ENCODE measurements at regions not wholly inside any gene's neighbourhood (a gene's known extent, or its start where the extent isn't known, plus 50 kb on each side); places are given as distances from the start of the nearest gene placed in this dataset.

DNA sequence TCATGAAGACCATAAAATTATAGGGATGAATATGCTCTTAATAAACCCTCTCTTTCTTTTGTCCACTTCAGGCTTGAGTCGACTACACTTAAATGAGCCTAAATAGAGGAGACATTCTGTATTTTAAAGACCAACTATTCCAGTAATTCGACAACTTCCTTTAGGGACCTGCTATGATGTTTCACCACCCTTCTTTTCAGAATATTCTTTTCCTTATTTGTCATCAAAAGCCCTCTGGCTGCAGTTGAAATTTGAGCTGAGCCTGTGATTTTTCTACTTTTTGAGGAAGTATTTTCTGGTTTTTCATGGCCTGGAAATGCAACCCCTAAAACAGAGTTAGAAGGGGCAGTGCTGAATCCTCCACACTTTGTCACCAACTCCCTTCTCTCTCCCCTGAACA lies 287.0 kb downstream of the EPHA4 start:
- no peaks in the 10 kb centered on the region for H3K4me1 ChIP-seq (replicated peaks)
- intact Hi-C loops (cut with DNase I): no loop called here
- no peaks in the 10 kb centered on the region for H3K9me3 ChIP-seq
- H3K27me3 ChIP-seq (replicated peaks; ENCODE audit: insufficient read depth): no peaks in the 10 kb centered on the region
- TF ChIP-seq, protein P1, sequence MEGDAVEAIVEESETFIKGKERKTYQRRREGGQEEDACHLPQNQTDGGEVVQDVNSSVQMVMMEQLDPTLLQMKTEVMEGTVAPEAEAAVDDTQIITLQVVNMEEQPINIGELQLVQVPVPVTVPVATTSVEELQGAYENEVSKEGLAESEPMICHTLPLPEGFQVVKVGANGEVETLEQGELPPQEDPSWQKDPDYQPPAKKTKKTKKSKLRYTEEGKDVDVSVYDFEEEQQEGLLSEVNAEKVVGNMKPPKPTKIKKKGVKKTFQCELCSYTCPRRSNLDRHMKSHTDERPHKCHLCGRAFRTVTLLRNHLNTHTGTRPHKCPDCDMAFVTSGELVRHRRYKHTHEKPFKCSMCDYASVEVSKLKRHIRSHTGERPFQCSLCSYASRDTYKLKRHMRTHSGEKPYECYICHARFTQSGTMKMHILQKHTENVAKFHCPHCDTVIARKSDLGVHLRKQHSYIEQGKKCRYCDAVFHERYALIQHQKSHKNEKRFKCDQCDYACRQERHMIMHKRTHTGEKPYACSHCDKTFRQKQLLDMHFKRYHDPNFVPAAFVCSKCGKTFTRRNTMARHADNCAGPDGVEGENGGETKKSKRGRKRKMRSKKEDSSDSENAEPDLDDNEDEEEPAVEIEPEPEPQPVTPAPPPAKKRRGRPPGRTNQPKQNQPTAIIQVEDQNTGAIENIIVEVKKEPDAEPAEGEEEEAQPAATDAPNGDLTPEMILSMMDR (IDR thresholded peaks at IDR 0.05): no peak
- TF ChIP-seq POLR2AphosphoS5 (IDR thresholded peaks at IDR 0.05) (no peak), POLR2A (IDR thresholded peaks at IDR 0.05) (no peak)
- no peak for DNase-seq (ENCODE audit: low spot score)
- H3K36me3 ChIP-seq: no peaks in the 10 kb centered on the region
- no peak overlapping the region for H3K27ac ChIP-seq
- H3K4me3 ChIP-seq: no peak overlapping the region
- 48% methylated on average over 2 of the region's 2 CpGs for WGBS

DNA sequence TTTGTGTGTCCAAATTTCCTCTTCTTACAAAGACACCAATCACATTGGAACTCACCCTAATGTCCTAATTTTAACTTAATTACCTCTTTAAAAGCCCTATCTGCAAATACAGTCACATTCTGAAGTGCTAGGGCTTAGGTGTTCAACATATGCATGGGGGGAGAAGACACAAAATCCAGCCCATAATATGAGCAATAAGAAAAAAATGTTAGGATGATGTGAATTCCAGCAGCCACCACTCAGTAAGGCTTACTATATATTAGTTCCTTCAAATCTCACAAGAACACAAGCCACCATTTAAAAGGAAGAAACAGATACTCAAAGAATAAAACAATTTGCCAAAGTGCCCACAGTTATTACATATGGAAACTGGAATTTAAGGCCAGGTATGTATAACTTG lies 285.7 kb downstream of the EPHA4 start:
- Histone ChIP-seq H3K4me3 (no peak overlapping the region), H3K9me3 (no peaks in the 10 kb centered on the region), H3K4me1 (replicated peaks) (no peaks in the 10 kb centered on the region), H3K36me3 (no peaks in the 10 kb centered on the region), H3K27ac (no peak overlapping the region), H3K27me3 (replicated peaks; ENCODE audit: insufficient read depth) (no peaks in the 10 kb centered on the region)
- no peak for TF ChIP-seq POLR2AphosphoS5 (IDR thresholded peaks at IDR 0.05)
- TF ChIP-seq, protein P1 (IDR thresholded peaks at IDR 0.05): no peak
- TF ChIP-seq POLR2A (IDR thresholded peaks at IDR 0.05): no peak
- intact Hi-C loops (cut with DNase I): no loop called here
- DNase-seq (ENCODE audit: low spot score): no peak

DNA sequence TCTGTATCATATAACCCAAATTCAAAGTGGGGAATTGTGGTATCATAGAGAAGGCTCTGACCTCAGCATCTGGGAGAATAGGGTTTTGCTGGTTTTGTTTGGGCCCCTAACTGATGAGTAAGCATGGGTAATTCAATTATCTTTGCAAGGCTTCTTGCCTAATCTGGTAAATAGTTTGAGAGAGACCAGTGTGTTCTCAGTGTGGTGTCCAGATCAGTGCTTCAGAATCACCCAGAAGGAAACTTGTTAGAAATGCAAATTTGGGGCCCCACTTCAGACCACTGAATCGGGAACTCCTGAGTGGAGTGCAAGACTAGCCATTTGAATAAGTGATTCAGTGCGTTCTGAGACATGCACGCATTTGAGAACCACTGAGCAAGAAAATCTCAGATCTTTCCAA lies 282.7 kb downstream of the EPHA4 start:
- Histone ChIP-seq H3K4me1 (replicated peaks) (no peaks in the 10 kb centered on the region), H3K27ac (no peak overlapping the region), H3K9me3 (no peaks in the 10 kb centered on the region), H3K27me3 (replicated peaks; ENCODE audit: insufficient read depth) (no peaks in the 10 kb centered on the region), H3K4me3 (no peak overlapping the region), H3K36me3 (no peaks in the 10 kb centered on the region)
- WGBS: 85% methylated on average over 3 of the region's 3 CpGs
- no peak for TF ChIP-seq POLR2AphosphoS5 (IDR thresholded peaks at IDR 0.05)
- TF ChIP-seq, protein P1 (IDR thresholded peaks at IDR 0.05): no peak
- TF ChIP-seq POLR2A (IDR thresholded peaks at IDR 0.05): no peak
- DNase-seq (ENCODE audit: low spot score): no peak
- intact Hi-C loops (cut with DNase I): no loop called here

DNA sequence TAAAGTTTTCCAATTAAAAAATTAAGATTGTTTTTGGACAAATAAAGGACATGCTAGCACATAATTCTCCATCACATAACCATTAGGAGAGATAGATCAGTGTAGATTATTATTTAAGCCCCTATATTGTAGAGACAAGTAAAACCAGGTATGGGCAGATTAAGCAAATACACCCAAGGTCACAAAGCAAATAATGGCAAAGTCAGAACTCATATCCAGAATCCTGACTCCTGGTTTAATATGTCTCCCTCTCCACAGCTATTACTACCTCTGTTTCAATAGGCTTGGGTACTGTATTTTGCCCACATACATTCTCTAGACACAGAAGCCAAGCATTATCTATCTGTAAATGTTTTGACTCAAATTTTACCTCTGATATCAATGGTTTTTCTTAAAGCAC lies 282.3 kb downstream of the EPHA4 start:
- TF ChIP-seq POLR2AphosphoS5 (IDR thresholded peaks at IDR 0.05) (no peak), POLR2A (IDR thresholded peaks at IDR 0.05) (no peak)
- TF ChIP-seq, protein P1 (IDR thresholded peaks at IDR 0.05): no peak
- H3K27me3 ChIP-seq (replicated peaks; ENCODE audit: insufficient read depth): no peaks in the 10 kb centered on the region
- DNase-seq (ENCODE audit: low spot score): no peak
- H3K27ac ChIP-seq: no peak overlapping the region
- H3K36me3 ChIP-seq: no peaks in the 10 kb centered on the region
- H3K4me3 ChIP-seq: no peak overlapping the region
- no peaks in the 10 kb centered on the region for H3K9me3 ChIP-seq
- no peaks in the 10 kb centered on the region for H3K4me1 ChIP-seq (replicated peaks)
- intact Hi-C loops (cut with DNase I): no loop called here

DNA sequence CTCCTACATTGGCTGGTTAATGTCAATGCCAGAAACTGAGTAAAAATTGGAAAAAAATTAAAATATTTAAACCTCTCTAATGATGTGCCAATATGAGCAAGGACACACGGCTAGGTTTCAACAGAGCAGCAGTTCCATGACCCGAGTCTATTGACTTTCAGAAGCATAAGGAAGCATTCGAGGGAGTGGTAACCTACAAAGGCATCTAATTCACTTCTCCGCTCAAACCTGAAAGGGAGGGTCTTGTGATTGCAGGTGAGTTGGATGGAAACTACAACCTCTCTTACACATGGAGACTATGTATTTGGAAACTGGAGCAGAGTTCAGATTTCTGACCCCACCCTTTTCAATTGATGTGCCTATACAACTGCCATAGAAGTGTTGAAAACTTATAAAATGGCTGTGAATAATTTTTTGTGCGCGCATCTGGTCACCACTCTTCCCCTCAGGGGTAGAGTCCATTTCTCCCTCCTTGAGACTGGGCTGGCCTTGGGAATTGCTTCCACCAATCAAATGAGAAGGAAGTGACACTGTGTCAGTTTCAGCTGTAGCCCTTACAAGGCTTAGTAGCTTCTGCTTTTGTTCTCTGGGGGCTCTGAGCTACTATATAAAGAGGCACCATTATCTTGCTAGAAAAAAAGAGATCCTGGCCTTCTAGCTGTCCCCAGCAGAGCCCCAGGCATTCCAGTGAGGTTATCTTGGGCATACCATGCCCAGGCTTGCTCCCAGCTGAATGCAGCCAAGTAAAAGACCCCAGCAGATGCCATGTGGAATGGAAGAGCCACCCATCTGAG lies 278.0 kb downstream of the EPHA4 start:
- no peaks in the 10 kb centered on the region for H3K4me1 ChIP-seq (replicated peaks)
- DNase-seq (ENCODE audit: low spot score): no peak

More for the DNA sequence above, 278.0 kb downstream of the EPHA4 start:
- Histone ChIP-seq H3K36me3 (no peaks in the 10 kb centered on the region), H3K27ac (no peak overlapping the region), H3K4me3 (no peak overlapping the region), H3K9me3 (no peaks in the 10 kb centered on the region), H3K27me3 (replicated peaks; ENCODE audit: insufficient read depth) (no peaks in the 10 kb centered on the region)
- intact Hi-C loops (cut with DNase I): no loop called here
- WGBS: 90% methylated on average over 6 of the region's 6 CpGs
- TF ChIP-seq, protein P1 (IDR thresholded peaks at IDR 0.05): no peak
- TF ChIP-seq POLR2A (IDR thresholded peaks at IDR 0.05): no peak
- no peak for TF ChIP-seq POLR2AphosphoS5 (IDR thresholded peaks at IDR 0.05)
